ENCODE measurements at regions not wholly inside any gene's neighbourhood (a gene's known extent, or its start where the extent isn't known, plus 50 kb on each side); places are given as distances from the start of the nearest gene placed in this dataset.

- intact Hi-C loops (cut with micrococcal nuclease) = no loop called here
Measured at GRCh38 chr3:124397088-124397487, 333.2 kb upstream of the UMPS start.

DNA sequence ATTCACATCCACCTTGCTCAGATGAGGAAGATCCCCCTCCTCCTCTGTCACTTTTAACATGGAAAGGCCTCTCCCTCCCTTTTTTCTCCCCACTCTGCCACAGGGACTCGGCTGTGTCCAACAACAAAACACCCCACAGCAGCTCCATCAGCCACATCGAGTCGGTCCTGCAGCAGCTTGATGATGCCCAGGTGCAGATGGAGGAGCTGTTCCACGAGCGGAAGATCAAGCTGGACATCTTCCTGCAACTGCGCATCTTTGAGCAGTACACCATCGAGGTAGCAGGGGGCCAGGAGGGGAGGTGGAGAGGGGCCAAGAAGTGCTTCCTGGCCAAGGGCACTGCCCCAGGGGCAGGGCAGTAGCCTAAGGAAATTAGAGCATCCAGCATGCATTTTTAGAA is 331.7 kb upstream of the UMPS start:
- intact Hi-C loops (cut with micrococcal nuclease) = no loop called here

DNA sequence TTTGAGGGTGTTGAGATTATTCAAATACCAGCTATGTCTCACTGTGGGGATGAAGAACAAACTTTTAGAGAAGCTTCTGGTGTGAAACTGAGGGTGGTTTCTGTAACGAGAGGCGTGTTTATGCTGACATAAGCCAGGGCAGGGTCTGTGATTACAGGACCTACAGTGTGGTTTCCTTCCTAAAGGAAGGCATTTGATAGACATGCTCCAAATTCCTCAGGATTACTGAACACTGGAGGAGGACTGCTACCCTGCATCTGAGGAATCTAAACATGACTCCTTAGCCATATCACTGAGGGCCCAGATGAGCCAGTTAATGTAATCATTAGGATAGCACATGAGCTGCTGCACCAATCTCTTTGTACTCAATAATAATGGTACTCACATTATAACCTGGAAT is 328.4 kb upstream of the UMPS start:
- intact Hi-C loops (cut with micrococcal nuclease) = no loop called here

- intact Hi-C loops (cut with micrococcal nuclease) = no loop called here
Measured at GRCh38 chr3:124402791-124403190, 327.5 kb upstream of the UMPS start.

- intact Hi-C loops (cut with micrococcal nuclease) = no loop called here
Measured at GRCh38 chr3:124404621-124405020, 325.6 kb upstream of the UMPS start.

DNA sequence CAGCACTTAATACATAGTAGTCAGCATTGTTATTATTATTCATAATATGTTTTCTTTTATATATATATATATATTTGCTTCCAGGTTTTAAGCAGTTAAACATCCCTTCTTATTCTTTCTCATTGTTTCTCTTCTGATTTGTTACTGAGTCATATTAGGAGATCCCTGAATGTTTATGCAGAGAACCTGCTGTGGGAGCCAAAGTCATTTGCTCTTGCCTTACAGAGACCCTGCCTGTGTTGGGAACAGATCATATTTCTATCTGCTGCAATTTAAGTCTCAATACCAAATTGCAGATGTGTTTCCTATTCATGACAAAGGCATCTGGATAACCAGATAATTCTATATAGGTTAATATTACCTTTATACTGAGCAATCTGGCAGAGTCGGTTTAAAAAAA is 323.0 kb upstream of the UMPS start:
- intact Hi-C loops (cut with micrococcal nuclease) = no loop called here

GRCh38 chr3:124409650-124410275 is 320.5 kb upstream of the UMPS start:
- intact Hi-C loops (cut with micrococcal nuclease) = no loop called here

GRCh38 chr3:124410471-124410870 is 319.8 kb upstream of the UMPS start:
- intact Hi-C loops (cut with micrococcal nuclease) = no loop called here

DNA sequence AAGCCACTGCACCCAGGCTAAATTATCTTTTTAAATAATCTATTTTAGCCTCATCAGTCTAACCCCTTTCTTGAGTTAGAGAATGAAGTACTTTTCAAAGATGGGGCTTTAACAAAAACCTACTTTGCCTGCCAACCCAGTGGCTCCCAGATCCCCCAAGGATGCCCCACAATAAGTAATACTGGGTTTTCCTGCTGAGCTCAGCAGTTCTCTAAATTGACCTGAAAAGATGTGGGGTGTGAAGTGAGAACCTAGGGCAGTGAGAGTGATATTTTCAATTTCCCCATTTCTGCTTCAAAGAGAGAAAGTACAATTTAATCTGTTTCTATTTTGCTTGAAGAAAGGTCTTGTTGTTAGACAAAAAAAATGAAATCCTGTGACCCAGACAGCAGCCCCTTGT is 318.5 kb upstream of the UMPS start:
- intact Hi-C loops (cut with micrococcal nuclease) = no loop called here

DNA sequence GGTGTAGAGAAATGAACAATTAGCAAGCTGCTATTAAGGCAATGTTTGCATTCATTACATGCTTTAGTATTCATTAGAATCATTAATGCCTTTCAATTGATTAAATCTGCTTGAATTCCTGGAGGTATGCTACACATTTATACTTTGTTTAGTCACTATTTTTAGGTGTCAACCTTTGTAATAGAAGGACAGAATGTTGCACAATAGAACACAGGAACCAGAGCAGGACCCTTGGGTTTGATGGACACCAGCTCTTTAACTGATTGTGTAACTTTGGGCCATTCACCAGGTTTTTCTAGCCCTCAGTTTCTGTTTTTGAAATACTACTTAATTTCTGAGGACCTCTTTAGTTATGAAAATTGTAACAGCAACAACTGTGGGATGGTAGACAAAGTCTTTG is 317.6 kb upstream of the UMPS start:
- intact Hi-C loops (cut with micrococcal nuclease) = no loop called here

GRCh38 chr3:124413393-124413792 is 316.9 kb upstream of the UMPS start:
- intact Hi-C loops (cut with micrococcal nuclease) = no loop called here

GRCh38 chr3:124413989-124414598 is 316.2 kb upstream of the UMPS start:
- intact Hi-C loops (cut with micrococcal nuclease) = no loop called here

DNA sequence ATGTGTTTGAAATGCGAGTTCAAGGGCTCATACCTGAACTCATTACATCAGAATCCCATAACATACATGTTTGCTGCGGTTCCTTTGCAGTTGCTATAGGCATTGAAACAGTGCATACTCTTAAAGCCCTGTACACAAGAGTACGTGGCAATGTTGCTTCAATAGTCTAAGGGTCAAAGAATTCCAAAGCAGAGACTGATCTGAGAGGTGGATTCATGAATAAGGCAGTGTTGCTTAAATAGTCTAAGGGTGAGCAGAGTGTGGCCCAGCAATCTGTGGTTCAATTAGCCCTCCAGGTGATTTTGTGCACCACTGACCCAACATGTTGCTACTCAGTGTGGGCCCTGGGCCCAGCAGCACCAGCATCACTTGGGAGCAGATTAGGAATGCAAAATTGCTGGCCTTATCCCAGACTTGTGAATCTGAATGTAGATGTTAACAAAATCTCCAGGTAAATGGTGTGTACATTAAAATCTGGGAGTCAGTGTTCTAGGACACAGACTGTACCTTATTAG is 314.7 kb upstream of the UMPS start:
- intact Hi-C loops (cut with micrococcal nuclease) = no loop called here

DNA sequence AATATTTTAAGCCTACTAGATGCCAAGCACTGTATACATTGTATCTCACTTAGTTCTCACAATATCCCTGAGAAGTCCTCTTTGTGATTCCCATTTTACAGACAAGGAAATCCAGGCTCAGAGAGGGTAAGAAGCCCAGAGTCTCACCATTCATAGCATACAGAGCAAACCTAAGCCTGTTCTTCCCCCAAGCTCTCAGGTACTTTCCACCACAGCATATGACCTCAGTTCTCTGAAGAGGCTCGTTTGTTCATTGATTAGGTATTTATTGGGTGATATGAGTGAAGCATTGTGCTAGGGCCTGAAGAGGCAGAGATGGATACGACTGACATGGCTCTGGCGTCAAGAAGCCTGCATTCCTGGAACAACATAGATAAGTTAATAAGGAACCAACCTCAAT is 310.9 kb upstream of the UMPS start:
- intact Hi-C loops (cut with micrococcal nuclease) = no loop called here

DNA sequence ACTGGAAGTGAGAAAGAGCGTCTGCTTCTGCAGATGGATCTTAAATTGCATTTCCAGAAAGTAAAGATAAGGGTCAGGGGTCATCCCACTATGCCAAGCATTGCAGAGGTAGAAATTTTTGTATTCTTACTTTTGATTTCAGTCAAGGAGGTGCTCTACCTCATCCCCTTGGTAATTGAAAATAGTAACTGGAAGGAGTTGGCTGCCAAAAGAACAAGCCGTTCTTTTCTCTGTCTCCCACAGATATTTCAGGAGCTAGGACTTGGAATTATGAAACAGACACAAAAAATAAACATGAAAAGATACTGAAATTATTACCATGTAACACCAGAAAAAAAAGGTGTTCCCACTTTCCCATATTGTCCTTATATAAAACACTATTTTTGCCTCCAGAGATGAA is 309.9 kb upstream of the UMPS start:
- intact Hi-C loops (cut with micrococcal nuclease) = no loop called here

DNA sequence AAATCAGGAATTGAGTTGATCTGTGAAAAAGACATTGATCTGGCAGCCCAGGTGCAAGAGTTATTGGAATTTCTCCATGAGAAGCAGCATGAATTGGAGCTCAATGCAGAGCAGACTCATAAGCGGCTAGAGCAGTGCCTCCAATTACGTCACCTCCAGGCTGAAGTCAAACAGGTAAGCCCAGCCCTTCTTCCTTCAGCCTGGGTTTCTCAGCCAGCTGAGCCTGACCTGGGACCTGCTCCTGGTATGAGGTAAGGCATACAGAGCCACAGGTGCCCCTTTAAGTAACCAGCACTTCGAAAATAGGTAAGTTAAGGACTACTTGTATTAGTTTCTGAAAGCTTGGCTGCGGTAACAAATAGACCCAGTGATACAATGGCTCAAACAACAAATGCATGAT is 307.4 kb upstream of the UMPS start:
- intact Hi-C loops (cut with micrococcal nuclease) = no loop called here

DNA sequence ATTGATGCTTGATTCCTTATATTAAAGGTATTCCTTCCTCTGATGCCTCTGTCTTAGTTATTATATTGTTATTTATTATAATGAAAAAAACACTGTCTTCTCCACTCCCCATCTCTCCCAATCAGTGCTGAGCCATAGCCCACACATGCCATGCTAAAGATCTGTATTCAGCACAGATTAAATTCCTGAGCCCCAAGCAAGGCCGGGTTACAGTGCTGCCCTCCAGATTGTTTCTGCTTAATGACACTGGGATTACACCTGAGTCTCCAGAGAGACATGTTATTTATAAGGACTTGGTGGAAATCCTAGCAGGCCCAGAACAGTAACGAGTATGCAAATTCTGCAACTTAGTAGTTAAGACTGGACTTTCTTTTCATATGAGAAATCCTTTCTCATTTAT is 305.9 kb upstream of the UMPS start:
- intact Hi-C loops (cut with micrococcal nuclease) = no loop called here

DNA sequence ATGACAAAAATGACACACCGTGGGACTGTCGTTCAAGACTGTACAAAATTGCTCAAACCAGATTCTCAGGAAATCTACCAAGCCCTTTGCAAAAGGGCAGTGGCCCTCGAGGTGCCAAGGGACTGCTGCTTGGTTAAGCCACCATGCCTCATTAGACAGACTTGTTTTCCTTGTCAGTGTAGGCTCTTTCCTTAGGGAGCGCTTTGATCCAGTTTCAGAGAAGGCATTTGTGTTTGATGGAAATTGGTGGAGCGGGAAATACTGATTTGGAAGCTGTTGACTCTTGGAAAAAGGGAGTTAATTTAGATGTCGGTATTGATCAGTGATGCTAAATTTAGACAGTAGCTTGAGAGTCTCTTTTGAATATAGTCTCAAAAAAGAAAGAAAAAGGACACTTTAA is 304.3 kb upstream of the UMPS start:
- intact Hi-C loops (cut with micrococcal nuclease) = no loop called here

DNA sequence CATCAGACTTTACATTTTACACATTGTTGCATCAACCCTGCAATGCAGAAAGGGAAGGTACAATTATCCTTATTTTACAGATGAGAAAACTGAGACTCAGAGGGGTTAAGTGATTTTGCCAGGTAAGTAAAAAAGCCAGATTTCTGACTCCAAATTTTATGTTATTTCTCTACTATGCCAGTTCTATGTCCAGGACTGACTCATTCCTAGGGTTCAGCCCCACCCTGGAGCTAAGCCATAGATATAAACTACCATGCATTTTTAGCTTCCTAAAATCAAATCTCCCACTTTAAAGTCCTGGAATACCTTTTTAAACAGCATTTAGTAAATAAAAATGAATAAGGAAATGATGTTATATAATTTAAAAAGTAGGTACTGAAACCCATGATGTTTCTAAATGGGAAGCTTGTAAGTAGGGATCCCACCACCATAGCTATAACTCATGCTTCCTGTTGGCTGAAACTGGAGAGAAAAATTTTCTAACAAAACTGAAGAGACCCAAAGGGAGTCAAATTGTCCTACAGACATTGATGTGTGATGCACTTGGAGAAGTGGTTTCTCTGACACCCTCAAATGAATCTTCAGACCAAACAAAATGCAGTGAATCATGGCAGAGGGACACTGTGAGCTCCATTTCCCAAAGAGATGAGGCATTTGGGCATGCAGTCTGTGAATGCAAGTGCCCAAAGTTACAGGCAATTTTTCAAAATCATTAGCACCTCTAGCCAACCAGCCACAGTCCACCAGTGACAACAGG is 301.7 kb upstream of the UMPS start:
- intact Hi-C loops (cut with micrococcal nuclease) = no loop called here

- intact Hi-C loops (cut with micrococcal nuclease) = no loop called here
Measured at GRCh38 chr3:124429129-124429815, 301.0 kb upstream of the UMPS start.

DNA sequence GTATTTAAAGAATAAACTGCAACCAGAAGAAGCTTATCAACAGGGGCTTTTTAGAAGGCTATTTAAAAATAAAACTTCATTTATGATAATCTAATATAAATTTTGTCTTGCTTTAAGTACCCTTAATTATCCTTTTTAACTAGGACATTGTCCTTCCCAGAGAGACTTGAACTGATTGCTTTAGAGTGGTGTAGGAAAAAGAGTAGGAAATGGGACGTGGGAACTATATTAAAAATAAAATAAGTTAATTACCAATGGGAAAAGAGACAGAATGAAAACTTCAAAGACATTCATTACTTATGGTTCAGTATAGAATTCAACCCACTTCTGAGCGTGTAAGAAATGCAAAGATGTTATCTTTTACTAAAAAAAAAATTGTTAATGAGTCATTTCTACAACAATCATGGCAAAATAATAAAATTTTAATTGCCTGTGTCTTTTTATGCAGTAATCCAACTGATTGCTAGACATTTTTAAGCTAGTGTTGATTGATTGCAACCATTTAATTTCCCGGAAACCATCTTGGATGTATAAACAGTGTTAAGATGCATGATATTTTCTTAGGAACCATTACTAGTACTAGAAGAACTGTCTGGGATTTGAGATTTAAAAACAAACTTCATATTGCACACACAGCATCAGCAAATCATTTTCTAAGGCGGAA is 298.8 kb upstream of the UMPS start:
- intact Hi-C loops (cut with micrococcal nuclease) = no loop called here

DNA sequence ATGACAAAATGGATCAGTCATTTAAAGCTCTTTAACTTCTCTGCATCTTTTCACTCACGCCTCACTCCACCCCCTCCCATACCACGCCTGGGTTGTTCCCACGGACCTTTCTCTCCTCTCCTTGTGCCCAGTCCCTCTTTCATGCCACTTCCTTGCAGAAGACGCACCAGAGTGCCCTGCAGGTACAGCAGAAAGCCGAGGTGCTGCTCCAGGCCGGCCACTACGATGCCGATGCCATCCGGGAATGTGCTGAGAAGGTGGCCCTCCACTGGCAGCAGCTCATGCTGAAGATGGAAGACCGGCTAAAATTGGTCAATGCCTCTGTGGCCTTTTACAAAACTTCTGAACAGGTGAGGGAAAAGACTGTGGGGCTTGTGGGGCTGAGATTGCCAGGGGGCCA is 296.1 kb upstream of the UMPS start:
- intact Hi-C loops (cut with micrococcal nuclease) = no loop called here

Data from T-helper 1 cell treated with Interleukin-12 subunit alpha and Interleukin-12 subunit beta and Interleukin-4 antibody, amounts not matched to agents 30 ng/mL and 1 ng/mL, for 36 hours (primary cell).